ENCODE measurements at regions not wholly inside any gene's neighbourhood (a gene's known extent, or its start where the extent isn't known, plus 50 kb on each side); places are given as distances from the start of the nearest gene placed in this dataset.
"Not testable (repeated sequence)": the region's sequence is repeated elsewhere in the genome, so short reads cannot be mapped to it uniquely, and the experiment has no call there.

- not testable (repeated sequence) for TF ChIP-seq CTCF, POLR2A (IDR thresholded peaks at IDR 0.05)
Measured at GRCh38 chr9:42513535-42513934, 330.1 kb downstream of the SPATA31A6 start.

All from stomach (tissue), 4 donors.